Suprapubic skin (tissue), 4 donors: ENCODE measurements at regions not wholly inside any gene's neighbourhood (a gene's known extent, or its start where the extent isn't known, plus 50 kb on each side); places are given as distances from the start of the nearest gene placed in this dataset.

Experiments
- DNase-seq, 2 donors: peaks; one replicate each; pipeline ENCODE4 v3.0.0-alpha.2; 2019; ENCODE audit warnings: low spot score in 2 of 2
- H3K27ac ChIP-seq: fragments of 200-600 bp; sonication (generic); one replicate; pipeline ENCODE4 v1.5.1; 2019
- H3K27me3 ChIP-seq: fragments of 200-600 bp; sonication (generic); one replicate; pipeline ENCODE4 v1.5.1; 2019
- H3K36me3 ChIP-seq: fragments of 200-600 bp; sonication (generic); one replicate; pipeline ENCODE4 v1.5.1; 2019
- H3K4me1 ChIP-seq: fragments of 200-600 bp; sonication (generic); one replicate; pipeline ENCODE4 v1.5.1; 2019
- H3K4me3 ChIP-seq: fragments of 200-600 bp; sonication (generic); one replicate; pipeline ENCODE4 v1.5.1; 2019; ENCODE audit warnings: mild to moderate bottlenecking
- H3K9me3 ChIP-seq: fragments of 200-600 bp; sonication (generic); one replicate; pipeline ENCODE4 v1.5.1; 2019
- CTCF ChIP-seq, 2 donors: fragments of 200-600 bp in 1 of 2; fragments of 450-650 bp in 1 of 2; sonication (generic) in 1 of 2; IDR thresholded peaks; one replicate each; pipeline ENCODE4 v1.5.1; 2016 to 2019; ENCODE audit warnings: antibody characterized with exemption in 2 of 2, mild to moderate bottlenecking in 1 of 2, moderate library complexity in 1 of 2
- EP300 ChIP-seq: sonication (generic); formaldehyde crosslinking; IDR thresholded peaks from one replicate; pipeline ENCODE4 v1.6.1; 2017; ENCODE audit warnings: antibody characterized with exemption
- POLR2A ChIP-seq, 2 donors: fragments of 450-650 bp; IDR thresholded peaks; one replicate each; pipeline ENCODE4 v1.6.1; 2017; ENCODE audit warnings: antibody characterized with exemption in 2 of 2, mild to moderate bottlenecking in 2 of 2, moderate library complexity in 2 of 2
- POLR2AphosphoS5 ChIP-seq, 3 donors: sonication (generic); formaldehyde crosslinking; IDR thresholded peaks; one replicate each; pipeline ENCODE4 v1.6.1; 2017; ENCODE audit warnings: antibody characterized with exemption in 3 of 3
- WGBS: methylation state at CpG from one replicate; pipeline ENCODE4 v1.1.5; 2018; 5-methylcytosine and 5-hydroxymethylcytosine counted together

GRCh38 chr7:25398418-25398817 is 170.1 kb upstream of the NPVF start:
- Histone ChIP-seq H3K27ac (no peak overlapping the region), H3K27me3 (no peaks in the 10 kb centered on the region), H3K4me3 (no peak overlapping the region), H3K36me3 (no peaks in the 10 kb centered on the region), H3K4me1 (peaks cover 2% of the 10 kb centered on the region), H3K9me3 (no peaks in the 10 kb centered on the region)
- TF ChIP-seq CTCF (IDR thresholded peaks at IDR 0.05), result no peak
- TF ChIP-seq POLR2AphosphoS5 (IDR thresholded peaks at IDR 0.05), result no peak
- TF ChIP-seq EP300, result no peak
- DNase-seq, result no peak
- WGBS, result 91% methylated on average over 5 of the region's 5 CpGs

- 86% methylated on average over 8 of the region's 8 CpGs for WGBS
- TF ChIP-seq POLR2AphosphoS5 (IDR thresholded peaks at IDR 0.05) (no peak), POLR2A (IDR thresholded peaks at IDR 0.05) (no peak), EP300 (no peak)
These were observed 170.9 kb upstream of the NPVF start for GRCh38 chr7:25399000-25399750.

GRCh38 chr7:25402532-25402931 is 174.2 kb upstream of the NPVF start:
- 95% methylated on average over 4 of the region's 4 CpGs for WGBS
- Histone ChIP-seq H3K4me3 (no peak overlapping the region), H3K27ac (no peak overlapping the region), H3K27me3 (no peaks in the 10 kb centered on the region), H3K36me3 (no peaks in the 10 kb centered on the region), H3K4me1 (no peaks in the 10 kb centered on the region), H3K9me3 (no peaks in the 10 kb centered on the region)
- DNase-seq, result no peak
- no peak for TF ChIP-seq POLR2A (IDR thresholded peaks at IDR 0.05)
- no peak for TF ChIP-seq CTCF (IDR thresholded peaks at IDR 0.05)
- TF ChIP-seq POLR2AphosphoS5 (IDR thresholded peaks at IDR 0.05), result no peak
- TF ChIP-seq EP300, result no peak

More at GRCh38 chr7:25399000-25399750, 170.9 kb upstream of the NPVF start:
- H3K36me3 ChIP-seq, result no peaks in the 10 kb centered on the region
- no peaks in the 10 kb centered on the region for H3K4me1 ChIP-seq
- no peaks in the 10 kb centered on the region for H3K27me3 ChIP-seq
- DNase-seq, result no peak
- H3K9me3 ChIP-seq, result no peaks in the 10 kb centered on the region
- no peak overlapping the region for H3K27ac ChIP-seq
- H3K4me3 ChIP-seq, result no peak overlapping the region

- Histone ChIP-seq H3K4me3 (no peak overlapping the region), H3K36me3 (no peaks in the 10 kb centered on the region), H3K4me1 (no peaks in the 10 kb centered on the region), H3K27ac (no peak overlapping the region), H3K27me3 (no peaks in the 10 kb centered on the region), H3K9me3 (no peaks in the 10 kb centered on the region)
- WGBS, result 48% methylated on average over 5 of the region's 5 CpGs
- TF ChIP-seq POLR2A (IDR thresholded peaks at IDR 0.05), result no peak
- DNase-seq, result no peak
These were observed 177.4 kb upstream of the NPVF start for GRCh38 chr7:25405736-25406135.

- Histone ChIP-seq H3K27me3 (peaks cover 2% of the 10 kb centered on the region), H3K27ac (no peak overlapping the region), H3K36me3 (no peaks in the 10 kb centered on the region), H3K9me3 (no peaks in the 10 kb centered on the region), H3K4me1 (no peaks in the 10 kb centered on the region), H3K4me3 (no peak overlapping the region)
- no peak for TF ChIP-seq EP300
- no peak for TF ChIP-seq CTCF (IDR thresholded peaks at IDR 0.05)
- TF ChIP-seq POLR2A (IDR thresholded peaks at IDR 0.05), result no peak
- no peak for TF ChIP-seq POLR2AphosphoS5 (IDR thresholded peaks at IDR 0.05)
- DNase-seq, result no peak
These were observed 178.8 kb upstream of the NPVF start for GRCh38 chr7:25407053-25407452.

GRCh38 chr7:25408012-25408687 is 179.9 kb upstream of the NPVF start:
- H3K27me3 ChIP-seq, result peaks cover 2% of the 10 kb centered on the region
- H3K36me3 ChIP-seq, result no peaks in the 10 kb centered on the region
- no peak for DNase-seq
- 78% methylated on average over 9 of the region's 9 CpGs for WGBS
- TF ChIP-seq POLR2A (IDR thresholded peaks at IDR 0.05) (no peak), POLR2AphosphoS5 (IDR thresholded peaks at IDR 0.05) (no peak), EP300 (no peak), CTCF (IDR thresholded peaks at IDR 0.05) (no peak)
- H3K27ac ChIP-seq, result no peak overlapping the region
- H3K4me1 ChIP-seq, result no peaks in the 10 kb centered on the region
- H3K4me3 ChIP-seq, result no peak overlapping the region
- no peaks in the 10 kb centered on the region for H3K9me3 ChIP-seq
